ENCODE measurements at regions not wholly inside any gene's neighbourhood (a gene's known extent, or its start where the extent isn't known, plus 50 kb on each side); places are given as distances from the start of the nearest gene placed in this dataset.

DNA sequence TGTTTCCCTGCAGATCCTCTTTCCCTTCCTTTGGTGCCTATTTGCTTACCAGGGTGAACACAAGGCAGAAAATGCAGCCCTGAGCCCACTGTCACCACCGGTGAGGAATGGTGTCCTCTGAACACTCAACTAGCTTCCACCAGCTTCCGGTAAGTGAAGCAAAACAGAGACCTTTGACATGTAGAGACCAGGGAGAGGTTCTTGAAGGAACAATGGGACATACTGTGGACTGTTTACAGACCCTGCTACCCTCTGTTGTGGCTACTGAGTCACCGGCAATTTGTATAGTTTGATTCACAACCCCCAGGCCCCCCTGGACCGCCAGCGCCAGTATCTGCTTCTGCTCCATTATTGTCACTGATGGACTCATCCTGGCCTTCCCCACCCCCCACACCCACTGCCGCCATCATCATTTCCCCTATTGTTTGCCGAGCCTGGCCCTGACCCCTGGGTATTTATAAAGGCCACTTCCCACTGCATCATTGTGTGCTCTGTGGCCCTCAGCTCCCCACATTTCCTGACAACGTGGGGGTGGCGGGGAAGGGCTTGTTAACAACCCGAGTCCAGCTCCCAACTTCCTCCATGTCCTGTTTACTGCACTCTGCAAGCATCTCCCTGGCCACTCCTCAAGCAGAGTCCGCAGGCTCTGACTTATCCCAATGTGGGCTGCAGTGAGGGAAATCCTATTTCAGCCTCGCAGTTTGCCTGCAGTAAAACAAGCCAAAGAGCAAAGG lies 252.9 kb downstream of the ETS1 start:
- ATAC-seq (ENCODE audit: low read depth in 2 of 2): no peak
- H3K4me3 Mint-ChIP-seq: peak overlapping the region in 1 of 8 donors; percentile 7
- H3K9me3 Mint-ChIP-seq: no peaks in the 10 kb centered on the region
- peak overlapping the region in 3 of 6 donors; percentile 23 to 49 (median 27) for H3K27ac Mint-ChIP-seq
- H3K27me3 Mint-ChIP-seq: no peaks in the 10 kb centered on the region
- H3K4me1 Mint-ChIP-seq: peaks cover 35 to 42% (median 37%) of the 10 kb centered on the region in 3 donors
- no peak for DNase-seq
- no peaks in the 10 kb centered on the region for H3K36me3 Mint-ChIP-seq

GRCh38 chr11:128331317-128331716 lies 256.0 kb downstream of the ETS1 start:
- Mint-ChIP-seq H3K27me3 (no peaks in the 10 kb centered on the region), H3K4me1 (peaks cover 39 to 51% (median 44%) of the 10 kb centered on the region in 3 donors), H3K36me3 (no peaks in the 10 kb centered on the region), H3K9me3 (no peaks in the 10 kb centered on the region), H3K4me3 (peak overlapping the region in 5 of 8 donors; percentile 15 to 63 (median 54)), H3K27ac (peak overlapping the region in 2 of 6 donors; percentile 9 to 18)
- ATAC-seq (ENCODE audit: low read depth in 2 of 2) (peak; percentile 50 to 56), DNase-seq (peak; percentile 19)

DNA sequence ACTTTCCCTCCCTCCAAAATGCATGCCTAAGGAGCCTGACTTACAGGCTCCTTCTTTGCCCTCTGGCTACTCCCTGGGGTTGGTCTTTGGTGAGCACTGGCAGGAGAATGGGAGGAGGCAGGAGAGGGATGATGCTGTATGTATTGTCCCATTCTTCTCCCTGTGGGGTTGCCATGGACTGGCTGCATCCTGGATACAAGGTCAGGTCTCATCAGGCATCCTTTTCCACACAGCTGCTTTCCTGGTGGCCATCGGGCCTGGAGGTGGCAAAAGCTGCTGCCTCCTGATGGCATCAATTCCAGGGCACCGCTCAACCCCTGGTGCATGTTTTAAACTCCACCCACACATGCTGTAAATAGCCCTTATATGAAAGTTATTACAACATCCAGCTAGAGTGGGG lies 257.2 kb downstream of the ETS1 start:
- Mint-ChIP-seq H3K27me3 (no peaks in the 10 kb centered on the region), H3K27ac (peak overlapping the region in 4 of 6 donors; percentile 8 to 88 (median 72)), H3K36me3 (no peaks in the 10 kb centered on the region), H3K9me3 (no peaks in the 10 kb centered on the region), H3K4me3 (peak overlapping the region in 2 of 8 donors; percentile 44 to 77), H3K4me1 (peaks cover 34 to 48% (median 42%) of the 10 kb centered on the region in 3 donors)
- ATAC-seq (ENCODE audit: low read depth in 2 of 2) (no peak), DNase-seq (no peak)

GRCh38 chr11:128328955-128329551 lies 258.3 kb downstream of the ETS1 start:
- no peaks in the 10 kb centered on the region for H3K9me3 Mint-ChIP-seq
- DNase-seq (peak; percentile 22), ATAC-seq (ENCODE audit: low read depth in 2 of 2) (peak; percentile 71 to 83)
- no peaks in the 10 kb centered on the region for H3K27me3 Mint-ChIP-seq
- H3K4me3 Mint-ChIP-seq: peak overlapping the region in 7 of 8 donors; percentile 28 to 79 (median 54)
- no peaks in the 10 kb centered on the region for H3K36me3 Mint-ChIP-seq
- peaks cover 44 to 50% (median 45%) of the 10 kb centered on the region in 3 donors for H3K4me1 Mint-ChIP-seq
- H3K27ac Mint-ChIP-seq: peak overlapping the region; percentile 18 to 88 (median 76)

- DNase-seq (no peak), ATAC-seq (ENCODE audit: low read depth in 2 of 2) (no peak)
- no peaks in the 10 kb centered on the region for H3K9me3 Mint-ChIP-seq
- H3K4me1 Mint-ChIP-seq: peaks cover 52 to 63% (median 61%) of the 10 kb centered on the region in 3 donors
- H3K36me3 Mint-ChIP-seq: no peaks in the 10 kb centered on the region
- H3K27ac Mint-ChIP-seq: peak overlapping the region in 3 of 6 donors; percentile 14 to 42 (median 22)
- no peaks in the 10 kb centered on the region for H3K27me3 Mint-ChIP-seq
- H3K4me3 Mint-ChIP-seq: no peak overlapping the region
Measured at GRCh38 chr11:128327274-128327673, 260.1 kb downstream of the ETS1 start.

DNA sequence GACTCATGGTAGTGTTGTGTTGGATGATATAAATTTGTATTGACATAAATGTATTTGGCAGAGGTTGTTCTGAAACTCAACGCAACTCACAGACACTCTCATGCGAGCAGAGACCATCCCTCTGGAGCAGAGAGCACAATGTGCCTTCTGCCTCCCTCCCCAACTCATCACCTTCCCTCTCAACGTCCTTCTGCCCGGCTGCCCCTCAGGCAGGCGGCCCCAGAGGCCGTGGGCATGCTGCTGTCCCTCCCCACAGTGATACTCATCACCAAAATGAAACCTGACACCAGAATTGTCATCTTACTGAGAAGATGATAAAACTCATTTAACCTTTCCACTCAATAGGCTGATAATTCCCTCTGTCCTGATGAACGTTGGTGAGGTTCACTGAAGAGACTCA lies 260.6 kb downstream of the ETS1 start:
- Mint-ChIP-seq H3K9me3 (no peaks in the 10 kb centered on the region), H3K27me3 (no peaks in the 10 kb centered on the region), H3K27ac (no peak overlapping the region), H3K4me3 (no peak overlapping the region), H3K36me3 (no peaks in the 10 kb centered on the region), H3K4me1 (peaks cover 52 to 65% (median 61%) of the 10 kb centered on the region in 3 donors)
- ATAC-seq (ENCODE audit: low read depth in 2 of 2) (no peak), DNase-seq (no peak)

GRCh38 chr11:128324531-128325141 lies 262.7 kb downstream of the ETS1 start:
- peak overlapping the region in 3 of 6 donors; percentile 17 to 58 (median 46) for H3K27ac Mint-ChIP-seq
- H3K36me3 Mint-ChIP-seq: no peaks in the 10 kb centered on the region
- no peak overlapping the region for H3K4me3 Mint-ChIP-seq
- peaks cover 0 to 1% (median 0%) of the 10 kb centered on the region in 7 donors for H3K9me3 Mint-ChIP-seq
- no peaks in the 10 kb centered on the region for H3K27me3 Mint-ChIP-seq
- ATAC-seq (ENCODE audit: low read depth in 2 of 2): no peak
- no peak for DNase-seq
- peaks cover 38 to 49% (median 42%) of the 10 kb centered on the region in 3 donors for H3K4me1 Mint-ChIP-seq

DNA sequence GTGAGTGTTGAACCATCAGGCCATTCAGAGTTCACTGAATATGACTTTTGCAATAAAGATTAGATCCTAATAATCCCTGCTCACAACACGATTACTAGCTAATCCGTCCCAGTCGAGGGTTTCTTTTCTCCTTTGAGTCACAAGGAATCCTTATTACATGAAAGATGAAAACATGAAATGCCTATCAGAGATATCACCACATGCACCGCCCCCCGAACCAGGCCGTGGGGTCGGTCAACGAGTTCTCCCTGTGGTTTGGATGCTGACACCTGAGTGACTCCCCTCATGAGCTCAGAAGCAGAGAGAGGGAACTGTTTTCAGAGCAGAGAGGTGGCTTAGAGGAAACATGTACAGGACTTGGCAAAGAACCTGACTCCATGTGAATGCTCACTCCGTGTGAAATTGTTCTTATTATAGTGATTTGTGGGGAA lies 263.3 kb downstream of the ETS1 start:
- no peak for DNase-seq
- Mint-ChIP-seq H3K4me1 (peaks cover 36 to 49% (median 42%) of the 10 kb centered on the region in 3 donors), H3K27me3 (no peaks in the 10 kb centered on the region), H3K4me3 (peak overlapping the region in 1 of 8 donors; percentile 7), H3K9me3 (peaks cover 0 to 1% (median 0%) of the 10 kb centered on the region in 7 donors), H3K36me3 (no peaks in the 10 kb centered on the region), H3K27ac (peak overlapping the region in 2 of 6 donors; percentile 45 to 49)
- no peak for ATAC-seq (ENCODE audit: low read depth in 2 of 2)

DNA sequence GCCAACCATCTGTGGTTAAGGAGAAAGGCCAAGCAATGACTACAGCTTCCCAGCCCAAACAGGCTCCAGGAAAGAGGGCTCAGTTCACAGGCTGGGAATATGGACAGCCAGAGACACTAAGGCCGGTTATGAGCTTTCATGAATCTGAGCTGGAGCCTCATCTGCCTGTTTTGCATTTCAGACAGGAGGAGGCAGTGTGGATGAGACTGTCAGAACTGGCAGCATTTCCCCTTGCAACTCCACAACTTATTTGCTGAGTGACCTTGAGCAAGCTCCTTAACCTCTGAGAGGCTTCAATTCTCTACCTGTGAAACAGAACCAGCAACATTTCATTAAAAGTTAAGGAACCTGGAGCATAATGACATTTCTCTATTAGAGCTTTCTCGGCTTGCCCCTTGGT lies 264.0 kb downstream of the ETS1 start:
- H3K27ac Mint-ChIP-seq: peak overlapping the region in 5 of 6 donors; percentile 37 to 57 (median 45)
- no peaks in the 10 kb centered on the region for H3K27me3 Mint-ChIP-seq
- ATAC-seq (ENCODE audit: low read depth in 2 of 2) (peak in 1 of 2 donors; percentile 20), DNase-seq (peak; percentile 21)
- H3K4me3 Mint-ChIP-seq: no peak overlapping the region
- peaks cover 0 to 1% (median 0%) of the 10 kb centered on the region in 7 donors for H3K9me3 Mint-ChIP-seq
- H3K4me1 Mint-ChIP-seq: peaks cover 40 to 49% (median 42%) of the 10 kb centered on the region in 3 donors
- no peaks in the 10 kb centered on the region for H3K36me3 Mint-ChIP-seq

GRCh38 chr11:128318856-128319474 lies 268.4 kb downstream of the ETS1 start:
- DNase-seq (peak; percentile 62), ATAC-seq (ENCODE audit: low read depth in 2 of 2) (peak; percentile 91)
- H3K4me1 Mint-ChIP-seq: peaks cover 31 to 51% (median 32%) of the 10 kb centered on the region in 3 donors
- peaks cover 14 to 19% of the 10 kb centered on the region in 2 donors for H3K36me3 Mint-ChIP-seq
- H3K27me3 Mint-ChIP-seq: no peaks in the 10 kb centered on the region
- peaks cover 11 to 26% (median 21%) of the 10 kb centered on the region in 7 donors for H3K9me3 Mint-ChIP-seq
- H3K27ac Mint-ChIP-seq: peak overlapping the region; percentile 47 to 99 (median 86)
- H3K4me3 Mint-ChIP-seq: peak overlapping the region in 7 of 8 donors; percentile 1 to 75 (median 18)

- Mint-ChIP-seq H3K4me3 (no peak overlapping the region), H3K9me3 (peaks cover 13 to 32% (median 24%) of the 10 kb centered on the region in 7 donors), H3K36me3 (peaks cover 16 to 21% of the 10 kb centered on the region in 2 donors), H3K27ac (peak overlapping the region in 1 of 6 donors; percentile 17), H3K27me3 (no peaks in the 10 kb centered on the region), H3K4me1 (peaks cover 26 to 39% (median 27%) of the 10 kb centered on the region in 3 donors)
- ATAC-seq (ENCODE audit: low read depth in 2 of 2) (no peak), DNase-seq (no peak)
Measured at GRCh38 chr11:128316541-128317227, 270.7 kb downstream of the ETS1 start.

DNA sequence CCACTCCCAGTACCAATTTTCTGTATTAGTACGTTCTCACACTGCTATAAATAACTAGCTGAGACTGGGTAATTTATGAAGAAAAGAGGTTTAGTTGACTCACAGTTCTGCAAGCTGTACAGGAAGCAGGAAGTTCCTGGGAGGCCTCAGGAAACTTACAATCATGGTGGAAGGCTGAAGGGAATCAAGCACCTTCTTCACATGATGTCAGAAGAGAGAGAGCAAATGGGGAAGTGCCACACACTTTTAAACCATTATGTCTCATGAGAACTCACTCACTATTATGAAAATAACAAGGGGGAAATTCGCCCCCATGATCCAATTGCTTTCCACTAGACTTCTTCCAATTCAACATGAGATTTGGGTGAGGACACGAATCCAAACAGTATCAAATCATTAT lies 271.4 kb downstream of the ETS1 start:
- no peaks in the 10 kb centered on the region for H3K27me3 Mint-ChIP-seq
- DNase-seq (no peak), ATAC-seq (ENCODE audit: low read depth in 2 of 2) (no peak)
- peaks cover 16 to 21% of the 10 kb centered on the region in 2 donors for H3K36me3 Mint-ChIP-seq
- peaks cover 26 to 43% (median 30%) of the 10 kb centered on the region in 3 donors for H3K4me1 Mint-ChIP-seq
- peaks cover 13 to 32% (median 24%) of the 10 kb centered on the region in 7 donors for H3K9me3 Mint-ChIP-seq
- H3K27ac Mint-ChIP-seq: peak overlapping the region in 1 of 6 donors; percentile 11
- H3K4me3 Mint-ChIP-seq: peak overlapping the region in 1 of 8 donors; percentile 2

All from naive B cell (primary cell).